Smooth muscle cell (in vitro differentiated cells): ENCODE measurements at regions not wholly inside any gene's neighbourhood (a gene's known extent, or its start where the extent isn't known, plus 50 kb on each side); places are given as distances from the start of the nearest gene placed in this dataset.

ENCODE experiments used
- DNase-seq: peaks from one replicate; lab custom pipeline; 2025; ENCODE audit not compliant: unreplicated experiment; lab: John Stamatoyannopoulos, UW
- H2AFZ ChIP-seq: fragments of 200-600 bp; sonication (generic); 2 replicates; pipeline ENCODE4 v1.6.0; 2016; ENCODE audit warnings: antibody characterized with exemption, low read depth, mild to moderate bottlenecking
- H3F3A ChIP-seq: fragments of 200-600 bp; sonication (generic); 2 replicates; pipeline ENCODE4 v1.6.0; 2017; ENCODE audit warnings: antibody characterized with exemption, low read depth
- H3K27ac ChIP-seq: fragments of 200-600 bp; sonication (generic); 2 replicates; pipeline ENCODE4 v1.5.1; 2016; ENCODE audit warnings: low read depth, mild to moderate bottlenecking
- H3K27me3 ChIP-seq: fragments of 200-600 bp; sonication (generic); 2 replicates; pipeline ENCODE4 v1.6.1; 2016; ENCODE audit warnings: low read depth, mild to moderate bottlenecking
- H3K36me3 ChIP-seq: fragments of 200-600 bp; sonication (generic); 2 replicates; pipeline ENCODE4 v1.5.1; 2016; ENCODE audit warnings: low read depth
- H3K4me1 ChIP-seq: fragments of 200-600 bp; sonication (generic); 2 replicates; pipeline ENCODE4 v1.5.1; 2016; ENCODE audit warnings: low read depth
- H3K4me2 ChIP-seq: fragments of 200-600 bp; sonication (generic); 2 replicates; pipeline ENCODE4 v1.6.0; 2016; ENCODE audit warnings: mild to moderate bottlenecking
- H3K4me3 ChIP-seq: fragments of 200-600 bp; sonication (generic); 2 replicates; pipeline ENCODE4 v1.5.1; 2016; ENCODE audit warnings: mild to moderate bottlenecking
- H3K79me2 ChIP-seq: fragments of 200-600 bp; sonication (generic); 2 replicates; pipeline ENCODE4 v1.6.0; 2016; ENCODE audit warnings: low read depth, mild to moderate bottlenecking
- H3K9ac ChIP-seq: fragments of 200-600 bp; sonication (generic); 2 replicates; pipeline ENCODE4 v1.6.0; 2016; ENCODE audit warnings: low read depth
- H3K9me3 ChIP-seq: fragments of 200-600 bp; sonication (generic); replicated peaks from 2 replicates; pipeline ENCODE4 v1.5.1; 2016; ENCODE audit warnings: low read depth
- H4K20me1 ChIP-seq: fragments of 200-600 bp; sonication (generic); 2 replicates; pipeline ENCODE4 v1.6.0; 2016; ENCODE audit warnings: low read depth
- WGBS: methylation state at CpG from one replicate; pipeline ENCODE4 v1.1.7; 2016; ENCODE audit warnings: low lambda C conversion rate; 5-methylcytosine and 5-hydroxymethylcytosine counted together
- TF ChIP-seq, protein P1 (sequence below): fragments of 200-600 bp; sonication (generic); IDR thresholded peaks from 2 replicates; pipeline ENCODE4 v1.5.1; 2017; ENCODE audit warnings: borderline replicate concordance, mild to moderate bottlenecking, antibody characterized with exemption; ENCODE audit not compliant: insufficient read depth, poor library complexity, severe bottlenecking

DNA sequence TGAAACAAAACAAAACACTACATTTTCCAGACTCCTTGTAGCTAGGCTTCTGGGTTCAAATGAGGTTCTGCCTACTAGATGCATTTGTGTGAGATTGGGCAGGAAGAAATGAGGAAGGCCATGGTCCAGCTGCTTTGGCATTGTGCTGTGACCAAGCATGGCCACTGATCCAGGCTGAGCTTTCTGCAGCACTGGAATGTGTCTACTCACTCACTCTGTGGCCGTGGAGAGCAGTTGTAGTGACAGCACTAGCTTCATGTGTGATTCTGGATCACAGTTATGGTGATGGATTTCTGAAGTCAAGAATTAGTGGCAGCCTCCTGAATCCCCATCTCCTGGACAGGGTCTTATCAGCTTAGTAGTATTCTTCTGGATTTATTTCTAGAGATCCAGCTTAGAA, 358.9 kb downstream of the GPAT3 start:
- H3K9me3 ChIP-seq: no peaks in the 10 kb centered on the region
- no peak overlapping the region for H3K27ac ChIP-seq
- DNase-seq: no peak
- H3K4me2 ChIP-seq: no peak overlapping the region
- no peak overlapping the region for H2AFZ ChIP-seq
- no peaks in the 10 kb centered on the region for H4K20me1 ChIP-seq
- H3F3A ChIP-seq: no peaks in the 10 kb centered on the region
- H3K4me1 ChIP-seq: no peaks in the 10 kb centered on the region
- no peak overlapping the region for H3K4me3 ChIP-seq
- H3K9ac ChIP-seq: no peak overlapping the region
- no peaks in the 10 kb centered on the region for H3K36me3 ChIP-seq
- H3K79me2 ChIP-seq: no peaks in the 10 kb centered on the region
- TF ChIP-seq, protein P1, sequence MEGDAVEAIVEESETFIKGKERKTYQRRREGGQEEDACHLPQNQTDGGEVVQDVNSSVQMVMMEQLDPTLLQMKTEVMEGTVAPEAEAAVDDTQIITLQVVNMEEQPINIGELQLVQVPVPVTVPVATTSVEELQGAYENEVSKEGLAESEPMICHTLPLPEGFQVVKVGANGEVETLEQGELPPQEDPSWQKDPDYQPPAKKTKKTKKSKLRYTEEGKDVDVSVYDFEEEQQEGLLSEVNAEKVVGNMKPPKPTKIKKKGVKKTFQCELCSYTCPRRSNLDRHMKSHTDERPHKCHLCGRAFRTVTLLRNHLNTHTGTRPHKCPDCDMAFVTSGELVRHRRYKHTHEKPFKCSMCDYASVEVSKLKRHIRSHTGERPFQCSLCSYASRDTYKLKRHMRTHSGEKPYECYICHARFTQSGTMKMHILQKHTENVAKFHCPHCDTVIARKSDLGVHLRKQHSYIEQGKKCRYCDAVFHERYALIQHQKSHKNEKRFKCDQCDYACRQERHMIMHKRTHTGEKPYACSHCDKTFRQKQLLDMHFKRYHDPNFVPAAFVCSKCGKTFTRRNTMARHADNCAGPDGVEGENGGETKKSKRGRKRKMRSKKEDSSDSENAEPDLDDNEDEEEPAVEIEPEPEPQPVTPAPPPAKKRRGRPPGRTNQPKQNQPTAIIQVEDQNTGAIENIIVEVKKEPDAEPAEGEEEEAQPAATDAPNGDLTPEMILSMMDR: no peak
- WGBS: 73% methylated on average over 1 of the region's 1 CpG
- H3K27me3 ChIP-seq: no peaks in the 10 kb centered on the region

GRCh38 chr4:83890816-83891215, 354.9 kb downstream of the GPAT3 start:
- H3K36me3 ChIP-seq: no peaks in the 10 kb centered on the region

GRCh38 chr4:83890231-83890630, 354.3 kb downstream of the GPAT3 start:
- H2AFZ ChIP-seq: no peak overlapping the region
- H3K9ac ChIP-seq: no peak overlapping the region
- no peaks in the 10 kb centered on the region for H3K79me2 ChIP-seq
- TF ChIP-seq, protein P1: no peak
- 50% methylated on average over 2 of the region's 2 CpGs for WGBS
- H3K4me2 ChIP-seq: peak overlapping the region; percentile 62
- H3K9me3 ChIP-seq: no peaks in the 10 kb centered on the region
- no peaks in the 10 kb centered on the region for H4K20me1 ChIP-seq
- H3K4me1 ChIP-seq: no peaks in the 10 kb centered on the region
- H3K4me3 ChIP-seq: no peak overlapping the region
- no peaks in the 10 kb centered on the region for H3F3A ChIP-seq
- H3K27me3 ChIP-seq: no peaks in the 10 kb centered on the region
- no peaks in the 10 kb centered on the region for H3K36me3 ChIP-seq
- peak overlapping the region; percentile 79 for H3K27ac ChIP-seq
- DNase-seq: no peak

More at GRCh38 chr4:83890816-83891215, 354.9 kb downstream of the GPAT3 start:
- H3F3A ChIP-seq: no peaks in the 10 kb centered on the region
- H3K4me2 ChIP-seq: no peak overlapping the region
- DNase-seq: no peak
- H3K4me1 ChIP-seq: no peaks in the 10 kb centered on the region
- WGBS: 89% methylated on average over 1 of the region's 1 CpG
- no peaks in the 10 kb centered on the region for H3K27me3 ChIP-seq
- TF ChIP-seq, protein P1: no peak
- H3K9ac ChIP-seq: no peak overlapping the region
- no peak overlapping the region for H3K4me3 ChIP-seq
- no peaks in the 10 kb centered on the region for H3K79me2 ChIP-seq
- no peaks in the 10 kb centered on the region for H4K20me1 ChIP-seq
- H3K27ac ChIP-seq: peak overlapping the region; percentile 79
- no peaks in the 10 kb centered on the region for H3K9me3 ChIP-seq
- H2AFZ ChIP-seq: no peak overlapping the region

DNA sequence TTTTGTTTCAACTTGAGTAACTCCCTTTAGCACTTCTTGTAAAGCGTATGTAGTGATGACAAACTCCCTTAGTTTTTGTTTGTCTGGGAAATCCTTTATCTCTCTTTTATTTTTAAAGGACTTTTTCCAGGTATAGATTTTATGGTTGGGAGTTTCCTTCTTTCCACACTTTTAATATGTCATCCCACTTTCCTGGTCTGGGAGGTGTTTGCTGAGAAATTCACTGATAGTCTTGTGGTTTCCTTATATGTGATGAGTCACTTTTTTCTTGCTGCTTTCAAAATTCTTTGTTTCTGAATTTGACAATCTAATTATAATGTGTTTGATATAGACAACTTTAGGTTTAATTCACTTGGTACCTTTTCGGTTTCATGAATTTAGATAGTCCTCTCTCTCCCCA, 353.9 kb downstream of the GPAT3 start:
- 70% methylated on average over 2 of the region's 2 CpGs for WGBS
- H3K4me3 ChIP-seq: no peak overlapping the region
- no peak for DNase-seq

More for the DNA sequence above, 353.9 kb downstream of the GPAT3 start:
- H2AFZ ChIP-seq: no peak overlapping the region
- H3K36me3 ChIP-seq: no peaks in the 10 kb centered on the region
- no peak overlapping the region for H3K9ac ChIP-seq
- H3K27me3 ChIP-seq: no peaks in the 10 kb centered on the region
- no peaks in the 10 kb centered on the region for H3K79me2 ChIP-seq
- no peaks in the 10 kb centered on the region for H3K9me3 ChIP-seq
- TF ChIP-seq, protein P1: no peak
- no peaks in the 10 kb centered on the region for H3K4me1 ChIP-seq
- H3F3A ChIP-seq: no peaks in the 10 kb centered on the region
- H4K20me1 ChIP-seq: no peaks in the 10 kb centered on the region
- H3K4me2 ChIP-seq: peak overlapping the region; percentile 62
- peak overlapping the region; percentile 79 for H3K27ac ChIP-seq
